GM12891 (cell line): ENCODE measurements at regions not wholly inside any gene's neighbourhood (a gene's known extent, or its start where the extent isn't known, plus 50 kb on each side); places are given as distances from the start of the nearest gene placed in this dataset.

Experiments used
- POLR2A ChIP-seq: IDR thresholded peaks from 2 replicates; pipeline ENCODE4 v1.6.1; 2011; ENCODE audit warnings: low read depth, low read length, control low read depth
- TAF1 ChIP-seq: IDR thresholded peaks from 2 replicates; pipeline ENCODE4 v1.6.1; 2011; ENCODE audit warnings: low read depth, low read length, control low read depth

DNA sequence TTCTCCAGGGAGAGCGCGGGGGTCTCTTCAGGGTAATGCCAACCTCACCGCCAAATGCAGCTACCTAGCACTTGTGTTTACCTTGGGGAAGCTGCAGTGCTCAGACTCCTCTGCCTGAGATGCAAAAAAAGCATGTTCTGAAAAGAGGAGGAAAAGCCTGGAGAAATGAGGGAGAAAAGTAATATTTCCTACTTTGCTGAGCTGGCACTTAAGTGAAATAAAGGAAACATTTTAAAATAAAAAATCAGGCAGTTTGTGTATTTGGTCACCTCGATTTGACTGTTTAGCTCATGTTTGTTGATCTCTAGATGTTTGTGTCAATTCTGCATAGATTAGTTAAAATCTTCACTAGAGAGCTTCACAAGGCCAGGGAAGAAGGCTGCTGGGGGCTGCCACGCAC lies 487.2 kb downstream of the QKI start:
- TF ChIP-seq POLR2A (no peak), TAF1 (no peak)
